AG04450 (cell line): ENCODE measurements at regions not wholly inside any gene's neighbourhood (a gene's known extent, or its start where the extent isn't known, plus 50 kb on each side); places are given as distances from the start of the nearest gene placed in this dataset.

Experiments used
- CTCF ChIA-PET: fragments of 300-600, 350-600 bp; formaldehyde crosslinking; extraction: SDS; loops from one replicate; lab custom pipeline; 2022; ENCODE audit warnings: antibody characterized with exemption, inconsistent platforms; lab: Charles Lee
- POLR2A ChIA-PET: fragments of 350-600 bp; formaldehyde crosslinking; extraction: SDS; loops from one replicate; lab custom pipeline; 2021; ENCODE audit warnings: antibody characterized with exemption, inconsistent platforms; lab: Yijun Ruan, JAX
- DNase-seq: peaks from one replicate; pipeline ENCODE4 v3.0.0-alpha.2; 2011; ENCODE audit warnings: low read depth, low spot score
- H3K27ac ChIP-seq: one replicate; pipeline ENCODE4 v1.5.1; 2012; ENCODE audit warnings: low read depth, low read length, control low read depth
- H3K27me3 ChIP-seq: one replicate; pipeline ENCODE4 v1.6.0; 2012; ENCODE audit warnings: low read length; ENCODE audit not compliant: control insufficient read depth, insufficient read depth
- H3K4me3 ChIP-seq: 2 replicates; pipeline ENCODE4 v1.5.1; 2011; ENCODE audit warnings: mild to moderate bottlenecking, low read depth, low read length, control low read depth
- H3K9me3 ChIP-seq: 2 replicates; pipeline ENCODE4 v1.5.1; 2012; ENCODE audit warnings: low read length; ENCODE audit not compliant: control insufficient read depth, insufficient read depth
- CTCF ChIP-seq: IDR thresholded peaks from 2 replicates; pipeline ENCODE4 v1.5.1; 2011; ENCODE audit warnings: low read depth, low read length, control low read depth, inconsistent platforms

DNA sequence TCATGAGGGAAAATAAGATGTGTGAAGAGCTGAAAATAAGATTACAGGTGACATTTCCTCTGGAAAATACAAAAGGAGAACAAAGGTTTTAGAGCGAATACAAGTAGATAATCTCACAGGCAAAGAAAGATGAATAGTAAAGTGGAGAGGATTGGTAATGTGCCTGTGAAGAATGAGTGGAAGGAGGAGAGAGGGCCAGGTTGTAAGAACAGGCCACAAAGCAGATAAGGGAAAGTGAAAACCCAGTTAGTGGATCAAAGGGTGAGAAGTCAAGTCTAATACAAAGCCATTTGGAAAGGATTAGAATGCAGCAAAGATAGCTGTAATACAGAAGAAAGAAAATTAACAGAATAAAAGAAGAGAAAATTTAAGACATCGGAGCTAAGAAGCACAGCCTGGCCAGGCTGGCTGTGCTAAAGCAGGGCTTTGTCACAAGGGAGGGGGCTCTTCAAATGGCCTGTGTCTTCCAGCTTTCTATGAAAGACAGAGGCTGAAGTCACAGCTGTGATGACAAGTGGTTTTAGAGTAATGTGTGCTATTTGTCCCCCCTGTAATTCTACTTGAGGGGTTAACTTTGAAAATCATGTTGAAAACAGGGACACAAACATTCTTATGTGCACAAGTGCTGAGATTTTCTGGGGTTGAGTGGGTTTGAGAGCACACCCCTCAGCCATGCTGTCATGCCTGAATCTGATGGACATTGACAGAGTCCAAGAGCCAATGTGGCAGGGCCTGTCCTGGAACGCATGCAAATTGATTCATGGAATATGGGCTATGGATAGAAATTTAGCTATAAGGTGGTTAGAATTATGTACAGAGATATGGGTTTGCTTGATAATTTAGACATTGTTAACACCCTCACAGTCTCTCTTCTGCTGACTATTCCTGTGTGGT is 344.5 kb upstream of the NAV3 start:
- no peak overlapping the region for H3K27ac ChIP-seq
- H3K27me3 ChIP-seq, result no peaks in the 10 kb centered on the region
- no peak for DNase-seq
- ChIA-PET POLR2A (no interaction called here), CTCF (no interaction called here)
- H3K9me3 ChIP-seq, result no peaks in the 10 kb centered on the region
- no peak for TF ChIP-seq CTCF
- H3K4me3 ChIP-seq, result no peak overlapping the region

- TF ChIP-seq CTCF, result no peak
- no peak overlapping the region for H3K27ac ChIP-seq
- CTCF ChIA-PET, result no interaction called here
- DNase-seq, result no peak
- no peaks in the 10 kb centered on the region for H3K27me3 ChIP-seq
- POLR2A ChIA-PET, result no interaction called here
- H3K4me3 ChIP-seq, result no peak overlapping the region
- H3K9me3 ChIP-seq, result no peaks in the 10 kb centered on the region
Measured at GRCh38 chr12:77481687-77482086, 349.0 kb upstream of the NAV3 start.

- POLR2A ChIA-PET, result no interaction called here
- no peaks in the 10 kb centered on the region for H3K9me3 ChIP-seq
- no peak overlapping the region for H3K27ac ChIP-seq
- H3K27me3 ChIP-seq, result no peaks in the 10 kb centered on the region
- CTCF ChIA-PET, result no interaction called here
- no peak for TF ChIP-seq CTCF
- no peak for DNase-seq
- no peak overlapping the region for H3K4me3 ChIP-seq
Measured at GRCh38 chr12:77477907-77478533, 352.7 kb upstream of the NAV3 start.

GRCh38 chr12:77471801-77472200 is 358.9 kb upstream of the NAV3 start:
- POLR2A ChIA-PET, result no interaction called here
- no peak for TF ChIP-seq CTCF
- no peaks in the 10 kb centered on the region for H3K9me3 ChIP-seq

More at GRCh38 chr12:77471801-77472200, 358.9 kb upstream of the NAV3 start:
- H3K27me3 ChIP-seq, result no peaks in the 10 kb centered on the region
- no peak overlapping the region for H3K4me3 ChIP-seq
- CTCF ChIA-PET, result interaction anchor here (0.7 kb wide), 1 partner anchor 161 kb away, joined by 4 read pairs; no protein-coding TSS in a partner anchor
- no peak overlapping the region for H3K27ac ChIP-seq
- no peak for DNase-seq
